Islet of Langerhans (tissue), 1 donor: ENCODE measurements at regions not wholly inside any gene's neighbourhood (a gene's known extent, or its start where the extent isn't known, plus 50 kb on each side); places are given as distances from the start of the nearest gene placed in this dataset.
A peak's percentile ranks its signal among the peaks of the same experiment; 100 is the strongest.
"Not testable (repeated sequence)": the region's sequence is repeated elsewhere in the genome, so short reads cannot be mapped to it uniquely, and the experiment has no call there.

Source experiments
- FAIRE-seq: peaks from one replicate; lab custom pipeline; 2011; peaks lifted over from hg19 to GRCh38; lab: Jason Lieb, UNC

- FAIRE-seq: no peak
These were observed 114.5 kb upstream of the IRX1 start for GRCh38 chr5:3481175-3481574.

GRCh38 chr5:3475674-3476073 is 120.0 kb upstream of the IRX1 start:
- FAIRE-seq: no peak

- peak; percentile 56 for FAIRE-seq
These were observed 129.2 kb upstream of the IRX1 start for GRCh38 chr5:3466392-3466791.

GRCh38 chr5:3460416-3460815 is 135.2 kb upstream of the IRX1 start:
- FAIRE-seq: no peak

GRCh38 chr5:3456121-3456681 is 139.4 kb upstream of the IRX1 start:
- no peak for FAIRE-seq

- not testable (repeated sequence) for FAIRE-seq
These were observed 141.6 kb upstream of the IRX1 start for GRCh38 chr5:3454028-3454427.

- FAIRE-seq: no peak
These were observed 143.0 kb upstream of the IRX1 start for GRCh38 chr5:3452622-3453021.

GRCh38 chr5:3451961-3452360 is 143.7 kb upstream of the IRX1 start:
- FAIRE-seq: no peak

GRCh38 chr5:3449481-3449880 is 146.2 kb upstream of the IRX1 start:
- FAIRE-seq: no peak

GRCh38 chr5:3446410-3446809 is 149.2 kb upstream of the IRX1 start:
- no peak for FAIRE-seq

GRCh38 chr5:3445517-3445916 is 150.1 kb upstream of the IRX1 start:
- FAIRE-seq: not testable (repeated sequence)

- FAIRE-seq: no peak
These were observed 163.5 kb upstream of the IRX1 start for GRCh38 chr5:3432135-3432534.

- FAIRE-seq: no peak
These were observed 164.9 kb upstream of the IRX1 start for GRCh38 chr5:3430691-3431090.

- no peak for FAIRE-seq
These were observed 165.7 kb upstream of the IRX1 start for GRCh38 chr5:3429962-3430361.

GRCh38 chr5:3428334-3428733 is 167.3 kb upstream of the IRX1 start:
- FAIRE-seq: no peak

GRCh38 chr5:3424946-3425345 is 170.7 kb upstream of the IRX1 start:
- FAIRE-seq: no peak

- no peak for FAIRE-seq
These were observed 178.2 kb upstream of the IRX1 start for GRCh38 chr5:3417376-3417943.

- FAIRE-seq: no peak
These were observed 181.3 kb upstream of the IRX1 start for GRCh38 chr5:3414371-3414770.

- FAIRE-seq: no peak
These were observed 183.5 kb upstream of the IRX1 start for GRCh38 chr5:3412146-3412545.

- FAIRE-seq: no peak
These were observed 184.3 kb upstream of the IRX1 start for GRCh38 chr5:3411363-3411762.

- no peak for FAIRE-seq
These were observed 194.0 kb upstream of the IRX1 start for GRCh38 chr5:3401635-3402034.

GRCh38 chr5:3400659-3401058 is 195.0 kb upstream of the IRX1 start:
- no peak for FAIRE-seq

GRCh38 chr5:3394891-3395599 is 200.6 kb upstream of the IRX1 start:
- no peak for FAIRE-seq
